NT2/D1 (cell line): ENCODE measurements at regions not wholly inside any gene's neighbourhood (a gene's known extent, or its start where the extent isn't known, plus 50 kb on each side); places are given as distances from the start of the nearest gene placed in this dataset.
"Not testable (repeated sequence)": the region's sequence is repeated elsewhere in the genome, so short reads cannot be mapped to it uniquely, and the experiment has no call there.

Experiments used
- DNase-seq: peaks from one replicate; pipeline ENCODE4 v3.0.0-alpha.2; 2011; ENCODE audit warnings: low read depth, low spot score
- H3K27me3 ChIP-seq: 2 replicates; pipeline ENCODE4 v1.6.0; 2011; ENCODE audit warnings: mild to moderate bottlenecking; ENCODE audit not compliant: insufficient read length, insufficient read depth
- H3K36me3 ChIP-seq: 2 replicates; pipeline ENCODE4 v1.6.1; 2011; ENCODE audit warnings: mild to moderate bottlenecking, low read length, mixed read lengths; ENCODE audit not compliant: insufficient read depth, insufficient read length
- H3K4me1 ChIP-seq: 2 replicates; pipeline ENCODE4 v1.5.1; 2011; ENCODE audit not compliant: insufficient read depth, insufficient read length
- H3K4me3 ChIP-seq: 2 replicates; pipeline ENCODE4 v1.5.1; 2011; ENCODE audit warnings: low read depth; ENCODE audit not compliant: insufficient read length
- H3K9ac ChIP-seq: 2 replicates; pipeline ENCODE4 v1.6.0; 2011; ENCODE audit warnings: low read depth; ENCODE audit not compliant: insufficient read length
- H3K9me3 ChIP-seq: 2 replicates; pipeline ENCODE4 v1.5.1; 2011; ENCODE audit warnings: mild to moderate bottlenecking, low read length; ENCODE audit not compliant: insufficient read depth
- SUZ12 ChIP-seq: IDR thresholded peaks from 2 replicates; pipeline ENCODE4 v1.6.1; 2011; ENCODE audit not compliant: insufficient read length, insufficient read depth; ENCODE audit errors: extremely low read depth
- YY1 ChIP-seq: IDR thresholded peaks from 2 replicates; pipeline ENCODE4 v1.6.1; 2011; ENCODE audit not compliant: insufficient read length, insufficient read depth
- ZNF274 ChIP-seq: IDR thresholded peaks from 2 replicates; pipeline ENCODE4 v1.6.1; 2011; ENCODE audit warnings: mild to moderate bottlenecking, low read depth, low read length

GRCh38 chr1:199029855-199030254 lies 391.0 kb downstream of the PTPRC start:
- Histone ChIP-seq H3K9ac (no peak overlapping the region), H3K27me3 (no peaks in the 10 kb centered on the region), H3K4me1 (no peaks in the 10 kb centered on the region), H3K9me3 (no peaks in the 10 kb centered on the region), H3K36me3 (no peaks in the 10 kb centered on the region), H3K4me3 (no peak overlapping the region)
- no peak for TF ChIP-seq ZNF274
- DNase-seq: no peak

GRCh38 chr1:199030541-199030940 lies 391.7 kb downstream of the PTPRC start:
- not testable (repeated sequence) for H3K36me3 ChIP-seq, H3K9me3 ChIP-seq, DNase-seq, H3K27me3 ChIP-seq, H3K9ac ChIP-seq, H3K4me1 ChIP-seq, H3K4me3 ChIP-seq

GRCh38 chr1:199031170-199031569 lies 392.3 kb downstream of the PTPRC start:
- H3K4me3 ChIP-seq, H3K27me3 ChIP-seq: not testable (repeated sequence)

GRCh38 chr1:199032479-199032878 lies 393.6 kb downstream of the PTPRC start:
- H3K9me3 ChIP-seq, H3K36me3 ChIP-seq, H3K27me3 ChIP-seq, H3K4me3 ChIP-seq, H3K4me1 ChIP-seq, H3K9ac ChIP-seq, DNase-seq: not testable (repeated sequence)

More at GRCh38 chr1:199031170-199031569, 392.3 kb downstream of the PTPRC start:
- DNase-seq, H3K9me3 ChIP-seq, H3K9ac ChIP-seq, H3K4me1 ChIP-seq, H3K36me3 ChIP-seq: not testable (repeated sequence)

- no peak for DNase-seq
- Histone ChIP-seq H3K4me3 (no peak overlapping the region), H3K36me3 (no peaks in the 10 kb centered on the region)
These were observed 394.8 kb downstream of the PTPRC start for GRCh38 chr1:199033661-199034060.

GRCh38 chr1:199038156-199038555 lies 399.3 kb downstream of the PTPRC start:
- H3K4me1 ChIP-seq: no peaks in the 10 kb centered on the region
- no peaks in the 10 kb centered on the region for H3K9me3 ChIP-seq
- H3K27me3 ChIP-seq: no peaks in the 10 kb centered on the region

More at GRCh38 chr1:199033661-199034060, 394.8 kb downstream of the PTPRC start:
- Histone ChIP-seq H3K27me3 (no peaks in the 10 kb centered on the region), H3K9me3 (no peaks in the 10 kb centered on the region), H3K9ac (no peak overlapping the region), H3K4me1 (no peaks in the 10 kb centered on the region)
- no peak for TF ChIP-seq ZNF274
- TF ChIP-seq SUZ12: no peak
- TF ChIP-seq YY1: no peak

GRCh38 chr1:199040076-199040905 lies 401.5 kb downstream of the PTPRC start:
- Histone ChIP-seq H3K4me3 (no peak overlapping the region), H3K9ac (no peak overlapping the region), H3K27me3 (no peaks in the 10 kb centered on the region), H3K36me3 (no peaks in the 10 kb centered on the region), H3K4me1 (no peaks in the 10 kb centered on the region), H3K9me3 (no peaks in the 10 kb centered on the region)
- DNase-seq: no peak
- TF ChIP-seq SUZ12 (no peak), ZNF274 (no peak), YY1 (no peak)

More at GRCh38 chr1:199038156-199038555, 399.3 kb downstream of the PTPRC start:
- TF ChIP-seq YY1 (no peak), ZNF274 (no peak), SUZ12 (no peak)
- Histone ChIP-seq H3K4me3 (no peak overlapping the region), H3K36me3 (no peaks in the 10 kb centered on the region), H3K9ac (no peak overlapping the region)
- no peak for DNase-seq

GRCh38 chr1:199041173-199041914 lies 402.5 kb downstream of the PTPRC start:
- Histone ChIP-seq H3K9ac (no peak overlapping the region), H3K27me3 (no peaks in the 10 kb centered on the region), H3K4me1 (no peaks in the 10 kb centered on the region), H3K4me3 (no peak overlapping the region), H3K36me3 (no peaks in the 10 kb centered on the region), H3K9me3 (no peaks in the 10 kb centered on the region)
- no peak for DNase-seq
- TF ChIP-seq SUZ12 (no peak), ZNF274 (no peak), YY1 (no peak)
